Tibial nerve (tissue), 4 donors: ENCODE measurements at regions not wholly inside any gene's neighbourhood (a gene's known extent, or its start where the extent isn't known, plus 50 kb on each side); places are given as distances from the start of the nearest gene placed in this dataset.
"Not testable (repeated sequence)": the region's sequence is repeated elsewhere in the genome, so short reads cannot be mapped to it uniquely, and the experiment has no call there.

Source experiments
- DNase-seq, 2 donors: peaks; one replicate each; pipeline ENCODE4 v3.0.0-alpha.2; 2019; ENCODE audit warnings: low spot score in 2 of 2
- H3K27ac ChIP-seq, 4 donors: fragments of 200-600 bp; sonication (generic) in 3 of 4; one replicate each; pipeline ENCODE4 v1.5.1; 2017 to 2019; ENCODE audit warnings: mild to moderate bottlenecking in 1 of 4
- H3K27me3 ChIP-seq, 2 donors: fragments of 200-600 bp; sonication (generic) in 1 of 2; one replicate each; pipeline versions ENCODE4 v1.5.1 to v1.6.0; 2017 to 2019
- H3K36me3 ChIP-seq, 3 donors: fragments of 200-600 bp; sonication (generic); one replicate each; pipeline ENCODE4 v1.5.1; 2018 to 2019
- H3K4me1 ChIP-seq, 4 donors: fragments of 200-600 bp; sonication (generic) in 3 of 4; one replicate each; pipeline ENCODE4 v1.5.1; 2017 to 2019
- H3K4me3 ChIP-seq, 4 donors: fragments of 200-600 bp; sonication (generic) in 3 of 4; one replicate each; pipeline ENCODE4 v1.5.1; 2017 to 2019; ENCODE audit warnings: mild to moderate bottlenecking in 1 of 4, moderate library complexity in 1 of 4
- H3K9me3 ChIP-seq, 4 donors: fragments of 200-600 bp; sonication (generic) in 3 of 4; one replicate each; pipeline ENCODE4 v1.5.1; 2017 to 2019
- EP300 ChIP-seq, 2 donors: sonication (generic); formaldehyde crosslinking; IDR thresholded peaks; one replicate each; pipeline ENCODE4 v1.6.1; 2017; ENCODE audit warnings: antibody characterized with exemption in 2 of 2, mild to moderate bottlenecking in 1 of 2
- POLR2A ChIP-seq, 2 donors: fragments of 450-650 bp; IDR thresholded peaks; one replicate each; pipeline ENCODE4 v1.6.1; 2017; ENCODE audit warnings: antibody characterized with exemption in 2 of 2, mild to moderate bottlenecking in 2 of 2, moderate library complexity in 2 of 2
- WGBS, 2 donors: methylation state at CpG; one replicate each; pipeline ENCODE4 v1.1.5; 2018; 5-methylcytosine and 5-hydroxymethylcytosine counted together
- TF ChIP-seq, protein P1 (sequence below), 5 experiments: fragments of 200-600 bp in 3 of 5; fragments of 450-650 bp in 2 of 5; sonication (generic) in 3 of 5; IDR thresholded peaks; one replicate each; pipeline ENCODE4 v1.5.1; 2016 to 2019; ENCODE audit warnings: antibody characterized with exemption in 5 of 5, mild to moderate bottlenecking in 3 of 5, moderate library complexity in 2 of 5

DNA sequence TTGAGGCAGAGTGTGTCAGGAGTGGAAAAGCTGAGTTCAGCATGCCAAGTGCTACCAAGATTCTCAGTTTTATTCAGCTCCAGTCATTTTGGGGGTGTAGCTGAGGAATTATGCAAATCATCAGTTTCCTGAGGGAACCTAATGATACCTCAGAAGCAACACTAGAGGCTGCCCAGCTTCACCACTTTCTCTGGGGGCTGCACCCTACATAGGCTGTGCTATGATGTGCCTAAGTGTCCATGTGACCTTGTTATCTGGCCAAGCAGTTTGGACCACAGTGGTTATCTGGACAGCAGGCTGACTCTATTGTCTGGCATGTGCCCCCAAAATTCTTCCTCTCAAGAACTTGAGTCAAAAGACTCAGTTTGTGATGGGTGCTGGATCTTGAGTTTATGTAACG is 374.6 kb upstream of the SYNCRIP start:
- WGBS, 2 donors, result 53 to 60% methylated on average over 1 of the region's 1 CpG
- H3K27me3 ChIP-seq, result no peaks in the 10 kb centered on the region
- H3K36me3 ChIP-seq, result no peaks in the 10 kb centered on the region
- H3K4me3 ChIP-seq, result no peak overlapping the region
- DNase-seq, result no peak
- no peaks in the 10 kb centered on the region for H3K9me3 ChIP-seq
- no peak overlapping the region for H3K27ac ChIP-seq
- no peaks in the 10 kb centered on the region for H3K4me1 ChIP-seq
- TF ChIP-seq POLR2A (IDR thresholded peaks at IDR 0.05) (no peak), EP300 (IDR thresholded peaks at IDR 0.05) (no peak)
- TF ChIP-seq, protein P1, sequence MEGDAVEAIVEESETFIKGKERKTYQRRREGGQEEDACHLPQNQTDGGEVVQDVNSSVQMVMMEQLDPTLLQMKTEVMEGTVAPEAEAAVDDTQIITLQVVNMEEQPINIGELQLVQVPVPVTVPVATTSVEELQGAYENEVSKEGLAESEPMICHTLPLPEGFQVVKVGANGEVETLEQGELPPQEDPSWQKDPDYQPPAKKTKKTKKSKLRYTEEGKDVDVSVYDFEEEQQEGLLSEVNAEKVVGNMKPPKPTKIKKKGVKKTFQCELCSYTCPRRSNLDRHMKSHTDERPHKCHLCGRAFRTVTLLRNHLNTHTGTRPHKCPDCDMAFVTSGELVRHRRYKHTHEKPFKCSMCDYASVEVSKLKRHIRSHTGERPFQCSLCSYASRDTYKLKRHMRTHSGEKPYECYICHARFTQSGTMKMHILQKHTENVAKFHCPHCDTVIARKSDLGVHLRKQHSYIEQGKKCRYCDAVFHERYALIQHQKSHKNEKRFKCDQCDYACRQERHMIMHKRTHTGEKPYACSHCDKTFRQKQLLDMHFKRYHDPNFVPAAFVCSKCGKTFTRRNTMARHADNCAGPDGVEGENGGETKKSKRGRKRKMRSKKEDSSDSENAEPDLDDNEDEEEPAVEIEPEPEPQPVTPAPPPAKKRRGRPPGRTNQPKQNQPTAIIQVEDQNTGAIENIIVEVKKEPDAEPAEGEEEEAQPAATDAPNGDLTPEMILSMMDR (IDR thresholded peaks at IDR 0.05), result no peak

DNA sequence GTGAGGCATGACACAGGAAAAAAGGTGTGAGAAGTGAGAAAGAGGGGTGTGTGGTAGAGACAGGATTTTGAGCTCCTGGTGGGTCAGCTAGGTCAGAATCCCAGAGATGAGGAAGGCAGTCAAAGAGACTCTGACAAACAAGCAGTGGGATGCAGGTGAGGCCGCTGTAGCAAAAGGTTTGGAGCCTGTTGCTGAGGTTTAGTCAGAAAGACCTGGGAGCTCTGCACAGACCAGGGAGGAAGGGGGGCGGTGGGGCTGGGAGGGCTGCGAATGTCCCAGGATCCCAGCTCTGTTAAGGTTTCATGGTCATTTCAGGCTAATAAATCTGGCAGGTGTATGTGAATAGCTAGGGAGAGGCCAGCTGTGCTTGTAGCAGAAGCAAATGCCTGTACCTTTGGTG is 373.9 kb upstream of the SYNCRIP start:
- Histone ChIP-seq H3K27me3 (no peaks in the 10 kb centered on the region), H3K27ac (no peak overlapping the region), H3K4me3 (no peak overlapping the region), H3K36me3 (no peaks in the 10 kb centered on the region), H3K4me1 (no peaks in the 10 kb centered on the region), H3K9me3 (no peaks in the 10 kb centered on the region)
- no peak for TF ChIP-seq POLR2A (IDR thresholded peaks at IDR 0.05)
- no peak for DNase-seq
- 56 to 61% methylated on average over 3 of the region's 3 CpGs for WGBS, 2 donors

DNA sequence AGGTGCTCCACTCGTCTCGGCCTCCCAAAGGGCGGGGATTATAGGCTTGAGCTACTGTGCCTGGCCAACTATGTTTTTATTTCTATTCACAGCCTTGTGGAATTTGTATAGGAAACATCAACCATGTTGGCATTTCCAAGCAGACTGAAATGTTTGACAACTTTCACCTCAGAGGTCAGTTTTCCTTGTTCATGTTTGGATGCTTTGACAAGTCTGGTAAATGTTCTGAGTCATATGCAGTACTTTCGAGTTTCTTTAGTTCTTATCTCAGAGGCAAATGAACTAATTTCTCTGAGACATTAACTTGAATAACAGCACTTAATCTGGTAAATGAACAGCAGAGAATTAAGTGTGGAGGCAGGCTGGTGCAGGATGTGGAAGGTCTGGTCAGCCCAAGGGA is 373.4 kb upstream of the SYNCRIP start:
- H3K36me3 ChIP-seq, result no peaks in the 10 kb centered on the region
- no peak overlapping the region for H3K27ac ChIP-seq
- H3K4me3 ChIP-seq, result no peak overlapping the region
- no peak for TF ChIP-seq POLR2A (IDR thresholded peaks at IDR 0.05)
- TF ChIP-seq, protein P1 (IDR thresholded peaks at IDR 0.05), result no peak
- no peak for TF ChIP-seq EP300 (IDR thresholded peaks at IDR 0.05)
- no peaks in the 10 kb centered on the region for H3K4me1 ChIP-seq
- H3K9me3 ChIP-seq, result no peaks in the 10 kb centered on the region
- H3K27me3 ChIP-seq, result no peaks in the 10 kb centered on the region
- WGBS, 2 donors, result 63 to 81% methylated on average over 4 of the region's 4 CpGs
- DNase-seq, result no peak

DNA sequence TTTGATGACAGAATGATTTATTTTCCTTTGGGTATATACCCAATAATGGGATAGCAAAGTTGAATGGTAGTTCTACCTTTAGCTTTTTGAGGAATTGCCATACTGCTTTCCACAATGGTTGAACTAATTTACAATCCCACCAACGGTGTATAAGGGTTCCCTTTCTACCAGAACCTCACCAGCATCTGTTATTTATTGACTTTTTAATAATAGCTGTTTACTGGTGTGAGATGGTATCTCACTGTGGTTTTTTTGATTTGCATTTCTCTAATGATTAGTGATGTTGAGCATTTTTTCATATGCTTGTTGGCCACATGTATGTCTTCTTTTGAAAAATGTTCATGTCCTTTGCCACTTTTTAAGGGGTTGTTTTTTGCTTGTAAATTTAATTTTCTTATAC is 370.3 kb upstream of the SYNCRIP start:
- DNase-seq, H3K27ac ChIP-seq, H3K4me1 ChIP-seq, H3K27me3 ChIP-seq, H3K4me3 ChIP-seq, H3K9me3 ChIP-seq, H3K36me3 ChIP-seq: not testable (repeated sequence)
- 64 to 84% methylated on average over 1 of the region's 1 CpG for WGBS, 2 donors

DNA sequence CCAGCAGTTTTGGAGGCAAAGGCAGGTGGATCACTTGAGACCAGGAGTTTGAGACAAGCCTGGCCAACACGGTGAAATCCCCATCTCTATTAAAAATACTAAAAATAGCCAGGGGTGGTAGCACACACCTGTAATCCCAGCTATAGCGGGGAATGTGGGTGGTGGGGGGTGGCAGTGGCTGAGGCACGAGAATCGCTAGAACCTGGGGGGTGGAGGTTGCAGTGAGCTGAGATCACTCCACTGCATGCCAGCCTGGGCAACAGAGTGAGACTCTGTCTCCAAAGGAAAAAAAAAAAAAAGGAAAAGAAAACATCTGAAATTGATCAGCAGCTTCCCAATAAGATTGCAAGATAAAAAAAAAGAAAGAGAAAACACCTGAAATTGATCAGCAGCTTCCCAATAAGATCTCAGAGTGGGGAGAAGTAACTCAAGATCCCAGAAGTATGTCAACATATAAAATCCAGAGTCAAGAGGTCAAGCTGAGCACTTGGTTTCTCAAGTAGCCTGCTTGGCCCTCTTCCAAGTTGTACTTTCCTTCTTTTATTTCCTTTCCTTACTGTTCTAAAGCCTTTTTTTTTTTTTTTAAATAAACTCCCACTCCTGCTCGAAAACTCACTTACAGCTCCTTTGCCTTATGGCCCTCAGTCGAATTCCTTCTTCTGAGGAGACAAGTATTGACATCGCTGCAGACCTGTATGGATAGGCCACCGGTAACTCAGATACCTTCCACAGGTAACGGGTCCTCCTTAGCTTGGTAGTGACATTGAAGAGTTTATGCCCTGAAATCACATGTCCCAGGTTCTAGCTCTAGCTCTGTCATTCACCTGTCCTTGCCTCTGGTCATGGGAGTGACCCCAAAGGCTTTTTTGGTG is 368.5 kb upstream of the SYNCRIP start:
- no peaks in the 10 kb centered on the region for H3K9me3 ChIP-seq
- H3K27me3 ChIP-seq, result no peaks in the 10 kb centered on the region
- 59 to 61% methylated on average over 9 of the region's 9 CpGs for WGBS, 2 donors
- no peaks in the 10 kb centered on the region for H3K36me3 ChIP-seq
- no peak for TF ChIP-seq EP300 (IDR thresholded peaks at IDR 0.05)
- TF ChIP-seq POLR2A (IDR thresholded peaks at IDR 0.05), result no peak
- TF ChIP-seq, protein P1 (IDR thresholded peaks at IDR 0.05), result no peak
- H3K4me1 ChIP-seq, result no peaks in the 10 kb centered on the region
- H3K4me3 ChIP-seq, result no peak overlapping the region
- no peak overlapping the region for H3K27ac ChIP-seq
- DNase-seq, result no peak

DNA sequence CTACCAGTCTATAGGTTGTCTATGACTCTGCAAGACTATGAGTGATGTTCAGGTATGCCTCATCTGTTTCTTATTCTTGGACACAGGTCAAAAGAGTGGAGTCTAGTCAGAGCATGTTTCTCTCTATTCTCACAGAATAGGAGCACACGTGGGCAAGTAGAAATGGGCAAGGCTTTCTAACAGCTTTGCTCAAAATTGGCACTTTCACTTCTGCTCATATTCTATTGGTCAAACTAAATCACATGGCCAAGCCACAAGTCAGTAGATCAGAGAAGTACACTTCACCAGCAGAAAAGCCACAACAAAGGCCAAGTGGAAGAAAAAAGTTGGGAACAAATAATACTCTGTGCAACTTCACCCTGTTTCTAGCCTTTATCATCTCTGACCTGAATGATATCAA is 354.5 kb upstream of the SYNCRIP start:
- Histone ChIP-seq H3K9me3 (no peaks in the 10 kb centered on the region), H3K36me3 (no peaks in the 10 kb centered on the region), H3K4me3 (no peak overlapping the region), H3K4me1 (no peaks in the 10 kb centered on the region), H3K27me3 (no peaks in the 10 kb centered on the region), H3K27ac (no peak overlapping the region)
- TF ChIP-seq POLR2A (IDR thresholded peaks at IDR 0.05) (no peak), EP300 (IDR thresholded peaks at IDR 0.05) (no peak)
- TF ChIP-seq, protein P1 (IDR thresholded peaks at IDR 0.05), result no peak
- DNase-seq, result no peak
- WGBS, 2 donors, result 82 to 91% methylated on average over 1 of the region's 1 CpG
